T-helper 2 cell treated with Interferon-gamma antibody and Interleukin-4, amounts not matched to agents 5 μg/mL and 100 μg/mL, for 36 hours (primary cell): ENCODE measurements at regions not wholly inside any gene's neighbourhood (a gene's known extent, or its start where the extent isn't known, plus 50 kb on each side); places are given as distances from the start of the nearest gene placed in this dataset.

ENCODE experiments used
- DNase-seq: peaks from one replicate; pipeline ENCODE4 v3.0.0; 2021; ENCODE audit warnings: low spot score
- H3K27ac Mint-ChIP-seq: one replicate; pipeline ENCODE4 v1.8.0; 2021; ENCODE audit warnings: mild to moderate bottlenecking, mixed read lengths
- H3K27me3 Mint-ChIP-seq: one replicate; pipeline ENCODE4 v1.8.0; 2021; ENCODE audit warnings: low read depth, mixed read lengths
- H3K36me3 Mint-ChIP-seq: one replicate; pipeline ENCODE4 v1.8.0; 2021; ENCODE audit warnings: low read depth, mixed read lengths
- H3K4me1 Mint-ChIP-seq: one replicate; pipeline ENCODE4 v1.8.0; 2021; ENCODE audit warnings: low read depth, mixed read lengths
- H3K4me3 Mint-ChIP-seq: one replicate; pipeline ENCODE4 v1.8.0; 2022; ENCODE audit warnings: mild to moderate bottlenecking, moderate library complexity, mixed read lengths
- H3K9me3 Mint-ChIP-seq: one replicate; pipeline ENCODE4 v1.8.0; 2021; ENCODE audit warnings: mixed read lengths

DNA sequence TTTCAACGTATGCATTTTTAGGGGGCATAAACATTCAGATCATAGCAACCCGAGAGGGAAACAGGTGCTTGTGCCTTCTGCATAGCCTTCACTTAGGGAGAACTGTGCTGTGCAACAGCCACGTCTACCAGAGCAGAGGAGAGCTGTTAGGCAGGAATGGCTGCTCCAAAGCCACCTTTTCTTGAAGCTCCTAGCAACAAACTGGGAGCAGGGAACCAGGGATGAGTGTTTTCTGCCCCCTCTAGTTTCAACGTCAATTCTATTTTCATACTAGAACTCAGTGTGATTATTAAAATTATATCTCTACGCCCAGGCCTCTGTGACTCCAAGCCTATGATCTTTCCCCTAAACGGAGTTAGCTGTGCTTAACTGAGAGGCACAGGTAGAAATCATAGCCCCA, 290.0 kb downstream of the HAPSTR1 start:
- Mint-ChIP-seq H3K36me3 (no peaks in the 10 kb centered on the region), H3K4me3 (no peak overlapping the region), H3K27me3 (no peaks in the 10 kb centered on the region), H3K4me1 (no peaks in the 10 kb centered on the region), H3K27ac (no peak overlapping the region), H3K9me3 (peaks cover 7% of the 10 kb centered on the region)
- no peak for DNase-seq

GRCh38 chr16:9381905-9382304, 290.5 kb downstream of the HAPSTR1 start:
- Mint-ChIP-seq H3K4me3 (no peak overlapping the region), H3K27me3 (no peaks in the 10 kb centered on the region), H3K36me3 (no peaks in the 10 kb centered on the region), H3K27ac (no peak overlapping the region), H3K4me1 (no peaks in the 10 kb centered on the region), H3K9me3 (peaks cover 7% of the 10 kb centered on the region)
- no peak for DNase-seq

DNA sequence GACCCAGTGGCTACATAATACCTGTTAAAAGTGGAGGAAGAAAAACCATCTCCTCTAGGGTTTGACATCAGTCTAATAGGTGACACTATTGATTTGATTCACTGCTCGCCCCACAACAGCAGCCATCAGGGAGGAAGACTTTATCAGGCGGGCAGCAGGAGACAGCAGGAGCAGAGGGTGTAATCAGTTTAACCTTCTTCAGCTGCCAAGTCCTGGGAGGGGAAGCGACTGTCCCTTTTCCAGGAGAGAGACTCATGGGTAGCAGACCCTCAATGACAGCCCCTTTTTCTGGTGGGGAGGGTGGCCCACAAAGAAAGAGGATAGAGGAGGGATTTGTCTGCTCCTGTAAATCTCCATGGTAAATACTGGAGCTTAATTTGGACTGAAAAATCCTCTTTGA, 291.8 kb downstream of the HAPSTR1 start:
- peaks cover 18% of the 10 kb centered on the region for H3K9me3 Mint-ChIP-seq

GRCh38 chr16:9384141-9384540, 292.7 kb downstream of the HAPSTR1 start:
- no peak for DNase-seq
- Mint-ChIP-seq H3K36me3 (no peaks in the 10 kb centered on the region), H3K4me3 (no peak overlapping the region), H3K9me3 (peaks cover 25% of the 10 kb centered on the region), H3K27me3 (no peaks in the 10 kb centered on the region), H3K4me1 (no peaks in the 10 kb centered on the region), H3K27ac (no peak overlapping the region)

More for the DNA sequence above, 291.8 kb downstream of the HAPSTR1 start:
- Mint-ChIP-seq H3K36me3 (no peaks in the 10 kb centered on the region), H3K27me3 (no peaks in the 10 kb centered on the region), H3K4me3 (no peak overlapping the region), H3K27ac (no peak overlapping the region), H3K4me1 (no peaks in the 10 kb centered on the region)
- no peak for DNase-seq

- no peaks in the 10 kb centered on the region for H3K4me1 Mint-ChIP-seq
- DNase-seq, result no peak
- no peaks in the 10 kb centered on the region for H3K36me3 Mint-ChIP-seq
- peaks cover 37% of the 10 kb centered on the region for H3K9me3 Mint-ChIP-seq
- H3K27ac Mint-ChIP-seq, result no peak overlapping the region
- no peak overlapping the region for H3K4me3 Mint-ChIP-seq
- no peaks in the 10 kb centered on the region for H3K27me3 Mint-ChIP-seq
Observed at GRCh38 chr16:9389543-9390207, 298.2 kb downstream of the HAPSTR1 start.

DNA sequence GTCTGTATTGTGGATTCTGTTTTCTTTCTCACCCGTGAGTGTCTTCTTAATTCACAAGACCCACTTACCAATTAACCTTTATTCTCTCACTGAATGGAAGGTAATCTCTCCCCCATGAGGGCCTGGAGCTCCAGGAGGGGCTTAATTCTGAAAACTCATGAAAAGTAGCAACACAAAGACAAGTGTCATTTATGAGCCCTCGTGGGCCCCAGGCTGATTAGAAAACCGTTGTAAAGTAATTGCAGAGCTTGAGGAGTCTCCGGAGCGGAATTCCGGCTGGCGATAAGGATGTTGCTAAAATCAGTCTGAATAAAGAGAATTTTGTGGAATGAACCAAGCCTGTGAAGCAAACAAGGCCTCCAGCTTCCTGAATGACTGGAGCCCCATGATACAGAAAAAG, 301.5 kb downstream of the HAPSTR1 start:
- H3K27me3 Mint-ChIP-seq, result no peaks in the 10 kb centered on the region
- no peak overlapping the region for H3K4me3 Mint-ChIP-seq
- peaks cover 35% of the 10 kb centered on the region for H3K9me3 Mint-ChIP-seq
- no peak for DNase-seq
- H3K4me1 Mint-ChIP-seq, result no peaks in the 10 kb centered on the region
- H3K27ac Mint-ChIP-seq, result no peak overlapping the region
- no peaks in the 10 kb centered on the region for H3K36me3 Mint-ChIP-seq

DNA sequence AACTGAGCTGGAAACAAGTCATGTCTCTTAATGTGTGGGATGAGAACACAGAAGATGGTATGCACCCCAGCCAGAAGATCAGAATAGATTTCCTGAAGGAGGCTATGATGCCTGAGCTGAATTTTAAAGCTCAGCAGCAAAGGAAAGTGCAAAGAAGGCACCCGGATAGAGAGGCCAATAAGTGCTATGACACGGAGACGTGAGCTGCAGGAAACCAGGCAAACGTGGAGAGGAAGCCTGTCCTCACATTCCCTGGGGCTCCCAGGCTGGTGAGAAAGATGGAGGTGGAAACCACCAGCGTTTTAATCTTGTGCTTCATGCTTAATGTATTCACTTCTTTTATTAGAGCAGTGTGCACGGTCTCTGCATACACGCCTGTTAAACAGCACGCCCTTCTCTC, 302.1 kb downstream of the HAPSTR1 start:
- DNase-seq, result no peak
- Mint-ChIP-seq H3K27me3 (no peaks in the 10 kb centered on the region), H3K27ac (no peak overlapping the region), H3K4me1 (no peaks in the 10 kb centered on the region), H3K9me3 (peaks cover 31% of the 10 kb centered on the region), H3K4me3 (no peak overlapping the region), H3K36me3 (no peaks in the 10 kb centered on the region)

DNA sequence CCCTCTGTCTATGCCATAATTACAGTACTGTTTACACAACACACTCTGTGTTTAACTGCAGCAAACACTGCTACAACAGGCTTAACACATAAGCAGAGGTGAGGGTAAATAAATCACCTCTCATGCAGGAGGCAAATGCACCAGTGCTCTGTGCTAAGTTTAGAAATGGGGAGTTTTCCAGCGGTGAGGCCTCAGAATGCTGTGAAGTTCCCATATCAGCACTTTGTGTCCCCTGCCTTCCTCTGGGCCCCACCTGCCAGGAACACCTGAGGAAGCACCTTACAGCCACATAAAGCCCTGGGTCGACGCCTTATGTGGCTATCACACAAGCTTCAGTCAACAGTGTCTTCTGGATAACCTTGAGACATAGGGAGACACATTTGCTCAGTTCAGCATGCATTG, 304.5 kb downstream of the HAPSTR1 start:
- Mint-ChIP-seq H3K4me3 (no peak overlapping the region), H3K36me3 (no peaks in the 10 kb centered on the region), H3K9me3 (peaks cover 15% of the 10 kb centered on the region), H3K27me3 (no peaks in the 10 kb centered on the region), H3K4me1 (no peaks in the 10 kb centered on the region), H3K27ac (no peak overlapping the region)
- DNase-seq, result no peak

DNA sequence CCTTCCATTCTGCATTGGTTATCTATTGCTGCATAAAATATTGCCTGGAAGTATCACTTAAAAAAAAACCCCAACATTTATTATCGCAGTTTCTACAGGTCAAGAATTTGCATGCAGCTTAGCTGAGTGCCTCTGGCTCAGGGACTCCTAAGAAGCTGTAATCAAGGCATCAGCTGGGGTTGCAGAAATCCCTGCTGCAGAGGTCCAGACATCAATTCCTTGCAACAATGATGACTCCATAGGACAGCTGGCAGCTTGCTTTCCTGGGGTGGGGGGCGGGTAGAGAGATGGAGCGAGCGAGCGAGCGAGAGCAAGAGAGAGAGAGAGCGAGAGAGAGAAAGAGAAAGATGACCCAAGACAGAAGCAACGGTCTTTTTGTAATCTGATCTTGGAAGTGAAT, 308.1 kb downstream of the HAPSTR1 start:
- H3K27me3 Mint-ChIP-seq, result no peaks in the 10 kb centered on the region
- H3K9me3 Mint-ChIP-seq, result peaks cover 11% of the 10 kb centered on the region
- H3K4me1 Mint-ChIP-seq, result no peaks in the 10 kb centered on the region
- no peak for DNase-seq
- H3K4me3 Mint-ChIP-seq, result no peak overlapping the region
- no peaks in the 10 kb centered on the region for H3K36me3 Mint-ChIP-seq
- no peak overlapping the region for H3K27ac Mint-ChIP-seq

DNA sequence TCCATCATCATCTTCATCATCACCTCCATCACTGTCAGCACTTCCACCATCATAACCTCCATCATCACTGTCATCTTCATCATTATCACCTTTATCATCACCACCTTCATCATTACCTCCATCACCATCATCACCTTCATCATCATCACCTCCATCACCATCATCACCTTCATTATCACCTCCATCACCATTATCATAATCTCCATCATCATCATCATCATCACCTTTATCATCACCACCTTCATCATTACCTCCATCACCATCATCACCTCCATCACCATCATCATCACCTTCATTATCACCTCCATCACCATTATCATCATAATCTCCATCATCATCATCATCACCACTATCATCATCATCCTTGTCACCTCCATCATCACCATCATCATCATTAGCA, 309.7 kb downstream of the HAPSTR1 start:
- H3K27ac Mint-ChIP-seq, result no peak overlapping the region
- no peak overlapping the region for H3K4me3 Mint-ChIP-seq
- no peaks in the 10 kb centered on the region for H3K4me1 Mint-ChIP-seq
- H3K36me3 Mint-ChIP-seq, result no peaks in the 10 kb centered on the region
- DNase-seq, result no peak
- H3K9me3 Mint-ChIP-seq, result peaks cover 9% of the 10 kb centered on the region
- no peaks in the 10 kb centered on the region for H3K27me3 Mint-ChIP-seq

GRCh38 chr16:9402293-9402860, 310.9 kb downstream of the HAPSTR1 start:
- Mint-ChIP-seq H3K9me3 (peaks cover 4% of the 10 kb centered on the region), H3K4me3 (no peak overlapping the region), H3K4me1 (no peaks in the 10 kb centered on the region), H3K27me3 (no peaks in the 10 kb centered on the region), H3K36me3 (no peaks in the 10 kb centered on the region), H3K27ac (no peak overlapping the region)
- no peak for DNase-seq

DNA sequence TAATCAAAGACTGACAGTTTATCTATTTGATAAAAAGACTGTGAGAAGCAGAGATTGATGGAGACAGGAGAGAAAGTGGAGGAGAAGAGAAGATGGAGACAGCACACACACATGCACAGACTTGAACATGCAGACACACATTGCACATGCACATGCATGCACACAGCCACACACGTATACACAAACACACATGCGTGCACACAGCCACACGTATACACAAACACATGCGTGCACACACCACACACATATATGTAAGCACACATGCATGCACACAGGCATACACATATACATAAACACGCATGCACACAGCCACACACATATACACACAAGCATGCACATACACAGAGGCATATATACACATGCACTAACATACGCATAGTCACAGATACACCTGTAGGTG, 313.4 kb downstream of the HAPSTR1 start:
- no peak overlapping the region for H3K27ac Mint-ChIP-seq
- no peak overlapping the region for H3K4me3 Mint-ChIP-seq
- H3K27me3 Mint-ChIP-seq, result no peaks in the 10 kb centered on the region
- H3K4me1 Mint-ChIP-seq, result no peaks in the 10 kb centered on the region
- H3K36me3 Mint-ChIP-seq, result no peaks in the 10 kb centered on the region
- DNase-seq, result no peak
- peaks cover 4% of the 10 kb centered on the region for H3K9me3 Mint-ChIP-seq

DNA sequence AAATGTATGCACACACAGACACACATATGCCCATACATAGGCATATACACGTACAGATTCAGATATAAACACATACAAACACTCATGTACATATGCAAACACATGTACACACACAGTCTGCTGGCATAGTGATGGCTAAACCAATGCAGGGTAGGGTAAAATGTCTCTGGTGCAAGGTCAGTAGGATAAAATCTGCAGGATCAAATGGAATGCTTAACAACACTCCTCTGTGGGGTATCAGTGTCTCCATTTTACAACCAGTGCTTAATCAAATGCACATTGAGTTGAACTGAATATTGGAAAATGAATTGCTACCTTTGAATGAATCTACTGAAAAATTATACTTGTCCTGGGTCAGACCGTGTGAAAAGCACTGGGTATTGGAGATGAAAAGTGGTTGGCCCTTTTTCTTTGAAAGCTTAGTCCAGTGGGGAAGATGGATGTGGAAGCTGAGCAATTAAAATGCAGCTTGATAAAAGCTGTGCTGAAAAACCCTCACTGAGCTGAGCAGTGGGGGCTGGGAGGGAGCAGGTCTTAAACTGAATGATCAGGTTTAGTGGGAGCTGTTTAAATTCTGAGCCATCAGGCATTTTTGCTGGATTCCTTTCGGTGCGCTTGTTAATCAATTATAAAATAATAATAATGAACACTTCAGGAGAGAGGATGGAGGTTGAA, 314.7 kb downstream of the HAPSTR1 start:
- no peaks in the 10 kb centered on the region for H3K4me1 Mint-ChIP-seq
- peaks cover 4% of the 10 kb centered on the region for H3K9me3 Mint-ChIP-seq
- no peak for DNase-seq
- no peak overlapping the region for H3K4me3 Mint-ChIP-seq
- no peaks in the 10 kb centered on the region for H3K27me3 Mint-ChIP-seq
- no peak overlapping the region for H3K27ac Mint-ChIP-seq
- no peaks in the 10 kb centered on the region for H3K36me3 Mint-ChIP-seq

DNA sequence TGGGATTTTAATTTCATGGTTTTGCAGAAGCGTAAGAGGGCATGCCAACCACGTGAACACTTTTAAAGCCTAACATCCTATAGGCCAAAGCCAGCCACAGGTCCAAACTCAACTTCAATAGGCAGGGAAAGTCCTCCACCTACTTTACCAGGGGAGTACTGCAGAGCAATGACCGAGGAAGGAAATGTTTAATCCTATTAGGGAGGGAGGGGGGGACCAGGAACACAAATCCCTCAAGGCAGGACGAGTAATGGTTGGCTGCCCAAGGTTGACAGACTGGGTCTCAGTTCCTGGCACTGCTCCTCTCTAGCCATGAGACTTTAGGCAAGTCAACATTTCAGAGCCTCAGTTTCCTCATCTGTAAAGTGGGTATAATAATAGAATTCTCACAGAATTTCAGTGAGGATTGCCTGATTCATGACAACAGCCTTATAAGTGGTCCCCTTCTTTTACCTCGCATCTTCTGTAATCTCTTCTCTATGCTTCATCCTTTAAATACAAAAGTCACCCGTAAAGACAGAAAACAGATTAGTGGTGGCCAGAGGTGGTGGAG, 315.8 kb downstream of the HAPSTR1 start:
- Mint-ChIP-seq H3K36me3 (no peaks in the 10 kb centered on the region), H3K9me3 (peaks cover 4% of the 10 kb centered on the region), H3K27me3 (no peaks in the 10 kb centered on the region), H3K27ac (no peak overlapping the region), H3K4me3 (no peak overlapping the region), H3K4me1 (no peaks in the 10 kb centered on the region)
- DNase-seq, result no peak
